Tibial nerve (tissue), 4 donors: ENCODE measurements at regions not wholly inside any gene's neighbourhood (a gene's known extent, or its start where the extent isn't known, plus 50 kb on each side); places are given as distances from the start of the nearest gene placed in this dataset.

Experiments
- CTCF ChIP-seq, 5 experiments: fragments of 200-600 bp in 3 of 5; fragments of 450-650 bp in 2 of 5; sonication (generic) in 3 of 5; IDR thresholded peaks; one replicate each; pipeline ENCODE4 v1.5.1; 2016 to 2019; ENCODE audit warnings: antibody characterized with exemption in 5 of 5, mild to moderate bottlenecking in 3 of 5, moderate library complexity in 2 of 5
- EP300 ChIP-seq, 2 donors: sonication (generic); formaldehyde crosslinking; IDR thresholded peaks; one replicate each; pipeline ENCODE4 v1.6.1; 2017; ENCODE audit warnings: antibody characterized with exemption in 2 of 2, mild to moderate bottlenecking in 1 of 2
- POLR2A ChIP-seq, 2 donors: fragments of 450-650 bp; IDR thresholded peaks; one replicate each; pipeline ENCODE4 v1.6.1; 2017; ENCODE audit warnings: antibody characterized with exemption in 2 of 2, mild to moderate bottlenecking in 2 of 2, moderate library complexity in 2 of 2

- TF ChIP-seq CTCF (IDR thresholded peaks at IDR 0.05) (no peak), POLR2A (IDR thresholded peaks at IDR 0.05) (no peak), EP300 (IDR thresholded peaks at IDR 0.05) (no peak)
Observed at GRCh38 chr13:22468045-22468444, 712.7 kb upstream of the SGCG start.
